ENCODE measurements at regions not wholly inside any gene's neighbourhood (a gene's known extent, or its start where the extent isn't known, plus 50 kb on each side); places are given as distances from the start of the nearest gene placed in this dataset.

GRCh38 chr16:73206151-73206707 is 158.3 kb upstream of the ZFHX3 start:
- no peak for TF ChIP-seq POLR2AphosphoS5 (IDR thresholded peaks at IDR 0.05)
- TF ChIP-seq CTCF (IDR thresholded peaks at IDR 0.05 in 8 of 11, conservative IDR thresholded peaks at IDR 0.05 in 3 of 11) = no peak
- no peak for TF ChIP-seq POLR2A (IDR thresholded peaks at IDR 0.05)

All from spleen (tissue), 7 donors.